B cell (primary cell): ENCODE measurements at regions not wholly inside any gene's neighbourhood (a gene's known extent, or its start where the extent isn't known, plus 50 kb on each side); places are given as distances from the start of the nearest gene placed in this dataset.

Source experiments
- ATAC-seq: fragments of 200-7000 bp; cut with Tn5 transposase; one replicate; pipeline ENCODE4 v1.10.0; 2021; ENCODE audit warnings: low read depth, mild to moderate bottlenecking, moderate number of reproducible peaks, moderate library complexity
- CTCF ChIA-PET: fragments of 350-600 bp; sonication (Branson Sonifier 250); formaldehyde crosslinking; loops from one replicate; lab custom pipeline; 2021; ENCODE audit warnings: antibody characterized with exemption, inconsistent platforms; lab: Charles Lee
- POLR2A ChIA-PET: fragments of 350-600 bp; sonication (Branson Sonifier 250); formaldehyde crosslinking; loops from one replicate; lab custom pipeline; 2021; ENCODE audit warnings: antibody characterized with exemption; lab: Charles Lee
- DNase-seq: peaks from one replicate; pipeline ENCODE4 v3.0.0; 2013
- H2AFZ ChIP-seq: 2 replicates; pipeline ENCODE4 v1.6.1; 2012; ENCODE audit warnings: mild to moderate bottlenecking, low read depth, low read length; ENCODE audit not compliant: insufficient read depth, poor library complexity, severe bottlenecking
- H3K27ac ChIP-seq, 2 donors: 1 replicate in 1 of 2; 2 replicates in 1 of 2; pipeline ENCODE4 v1.5.1; 2012 to 2013; ENCODE audit warnings: low read length in 2 of 2, mild to moderate bottlenecking in 2 of 2, moderate library complexity in 1 of 2
- H3K27me3 ChIP-seq, 4 experiments: fragments of 200-600 bp in 1 of 4; sonication (generic) in 1 of 4; replicated peaks in 1 of 4; 1 replicate in 2 of 4; 2 replicates in 2 of 4; pipeline versions ENCODE4 v1.6.1 to v1.7.0; 2013 to 2016; ENCODE audit warnings: low read length in 3 of 4, mild to moderate bottlenecking in 2 of 4, mixed read lengths in 1 of 4, moderate library complexity in 1 of 4; ENCODE audit not compliant: insufficient read depth in 4 of 4, control insufficient read depth in 3 of 4; ENCODE audit errors: control extremely low read depth in 1 of 4
- H3K36me3 ChIP-seq, 2 experiments: replicated peaks in 1 of 2; 1 replicate in 1 of 2; 2 replicates in 1 of 2; pipeline versions ENCODE4 v1.6.1 to v1.7.1; 2013; ENCODE audit warnings: low read length in 1 of 2; ENCODE audit not compliant: insufficient read depth in 2 of 2, control insufficient read depth in 1 of 2; ENCODE audit errors: control extremely low read depth in 1 of 2, extremely low read depth in 1 of 2
- H3K4me1 ChIP-seq, 2 donors: fragments of 200-600 bp in 1 of 2; sonication (generic) in 1 of 2; 1 replicate in 1 of 2; 2 replicates in 1 of 2; pipeline versions ENCODE4 v1.5.1 to v1.6.1; 2013 to 2017; ENCODE audit warnings: low read length in 2 of 2; ENCODE audit not compliant: control insufficient read depth in 2 of 2, insufficient read depth in 2 of 2
- H3K4me2 ChIP-seq: replicated peaks from 2 replicates; pipeline ENCODE3; 2012; ENCODE audit warnings: mild to moderate bottlenecking, low read depth, low read length; ENCODE audit not compliant: poor library complexity, severe bottlenecking
- H3K4me3 ChIP-seq, 5 experiments: fragments of 200-600 bp in 1 of 5; sonication (generic) in 1 of 5; 1 replicate in 3 of 5; 2 replicates in 2 of 5; pipeline versions ENCODE4 v1.5.1 to v1.7.0; 2011 to 2016; ENCODE audit warnings: low read length in 4 of 5, mild to moderate bottlenecking in 4 of 5, low read depth in 2 of 5, control low read depth in 1 of 5, moderate library complexity in 1 of 5; ENCODE audit not compliant: insufficient read depth in 1 of 5; ENCODE audit errors: control extremely low read depth in 1 of 5, extremely low read depth in 1 of 5
- H3K79me2 ChIP-seq: fragments of 200-600 bp; sonication (generic); one replicate; pipeline ENCODE4 v1.6.0; 2016; ENCODE audit warnings: low read length; ENCODE audit not compliant: control insufficient read depth, insufficient read depth
- H3K9ac ChIP-seq: fragments of 200-600 bp; sonication (generic); 2 replicates; pipeline ENCODE4 v1.6.1; 2017; ENCODE audit warnings: mild to moderate bottlenecking, low read length, moderate library complexity
- H3K9me3 ChIP-seq, 3 donors: one replicate each; pipeline versions ENCODE4 v1.6.1 to v1.7.1; 2013; ENCODE audit warnings: low read length in 2 of 3; ENCODE audit not compliant: control insufficient read depth in 2 of 3, insufficient read depth in 1 of 3; ENCODE audit errors: control extremely low read depth in 1 of 3
- H4K20me1 ChIP-seq: 2 replicates; pipeline ENCODE4 v1.6.0; 2012; ENCODE audit warnings: mild to moderate bottlenecking, low read length; ENCODE audit not compliant: insufficient read depth, control insufficient read depth, poor library complexity, severe bottlenecking
- H3K27ac Mint-ChIP-seq: one replicate; pipeline ENCODE4 v1.8.0; 2021; ENCODE audit warnings: mixed read lengths
- H3K27me3 Mint-ChIP-seq: one replicate; pipeline ENCODE4 v1.8.0; 2021; ENCODE audit warnings: mixed read lengths
- H3K4me1 Mint-ChIP-seq: one replicate; pipeline ENCODE4 v1.8.0; 2021; ENCODE audit warnings: mixed read lengths
- H3K4me3 Mint-ChIP-seq: one replicate; pipeline ENCODE4 v1.8.0; 2021; ENCODE audit warnings: mixed read lengths
- H3K9me3 Mint-ChIP-seq: one replicate; pipeline ENCODE4 v1.8.0; 2022; ENCODE audit warnings: mixed read lengths; ENCODE audit not compliant: insufficient read depth
- CTCF ChIP-seq: fragments of 200-600 bp; IDR thresholded peaks from one replicate; pipeline ENCODE4 v1.8.0; 2022; ENCODE audit warnings: antibody characterized with exemption, mild to moderate bottlenecking
- EZH2 ChIP-seq: IDR thresholded peaks from 2 replicates; pipeline ENCODE4 v1.6.1; 2012; ENCODE audit warnings: borderline replicate concordance, low read depth, mild to moderate bottlenecking, moderate library complexity, low read length; ENCODE audit not compliant: insufficient read depth, poor library complexity, severe bottlenecking
- WGBS: methylation state at CpG from one replicate; pipeline ENCODE4 v1.1.5; 2013; ENCODE audit warnings: missing lambda C conversion rate; ENCODE audit not compliant: insufficient coverage; 5-methylcytosine and 5-hydroxymethylcytosine counted together
- intact Hi-C: fragments of 100-400 bp; cut with micrococcal nuclease; formaldehyde crosslinking; loops from one replicate; pipeline ENCODE4 v1.10.0; 2022

GRCh38 chr4:141347684-141348083 is 127.0 kb downstream of the ZNF330 start:
- H4K20me1 ChIP-seq = no peaks in the 10 kb centered on the region
- H3K9ac ChIP-seq = no peak overlapping the region
- H3K4me2 ChIP-seq = no peak overlapping the region
- peaks cover 5% of the 10 kb centered on the region for H3K27me3 Mint-ChIP-seq
- TF ChIP-seq CTCF (no peak), EZH2 (no peak)
- no peak for DNase-seq
- ChIA-PET CTCF (interaction anchor here (0.6 to 4.2 kb wide), 4 partner anchors 15 to 582 kb away, joined by 3 to 14 read pairs (median 4); no protein-coding TSS in a partner anchor), POLR2A (no interaction called here)
- intact Hi-C loops = no loop called here
- H3K27ac ChIP-seq = no peak overlapping the region
- H3K4me3 ChIP-seq = no peak overlapping the region
- peaks cover 10% of the 10 kb centered on the region for H3K4me1 Mint-ChIP-seq
- H3K27me3 ChIP-seq = no peaks in the 10 kb centered on the region
- WGBS = no CpG with 5 or more reads among the region's 2 CpGs
- no peaks in the 10 kb centered on the region for H3K36me3 ChIP-seq
- no peaks in the 10 kb centered on the region for H3K79me2 ChIP-seq
- no peak overlapping the region for H3K4me3 Mint-ChIP-seq
- H3K9me3 ChIP-seq = no peaks in the 10 kb centered on the region
- no peak for ATAC-seq
- H2AFZ ChIP-seq = no peak overlapping the region
- H3K27ac Mint-ChIP-seq = no peak overlapping the region
- peaks cover 0 to 6% of the 10 kb centered on the region in 2 donors for H3K4me1 ChIP-seq
- no peaks in the 10 kb centered on the region for H3K9me3 Mint-ChIP-seq

GRCh38 chr4:141348125-141348524 is 127.4 kb downstream of the ZNF330 start:
- H2AFZ ChIP-seq = peak overlapping the region; percentile 52
- ATAC-seq (no peak), DNase-seq (no peak)
- H3K4me1 ChIP-seq = peaks cover 0 to 6% of the 10 kb centered on the region in 2 donors
- H3K4me3 ChIP-seq = no peak overlapping the region
- no peaks in the 10 kb centered on the region for H3K9me3 Mint-ChIP-seq
- H3K4me3 Mint-ChIP-seq = no peak overlapping the region
- no peak overlapping the region for H3K9ac ChIP-seq
- POLR2A ChIA-PET = no interaction called here
- no peaks in the 10 kb centered on the region for H4K20me1 ChIP-seq
- no peak overlapping the region for H3K4me2 ChIP-seq
- H3K27me3 ChIP-seq = no peaks in the 10 kb centered on the region
- no peaks in the 10 kb centered on the region for H3K9me3 ChIP-seq
- H3K27ac ChIP-seq = no peak overlapping the region
- 33% methylated on average over 1 of the region's 2 CpGs for WGBS
- no peak overlapping the region for H3K27ac Mint-ChIP-seq
- intact Hi-C loops = no loop called here
- peaks cover 5% of the 10 kb centered on the region for H3K27me3 Mint-ChIP-seq
- no peak for TF ChIP-seq EZH2
- no peak for TF ChIP-seq CTCF
- no peaks in the 10 kb centered on the region for H3K79me2 ChIP-seq
- H3K4me1 Mint-ChIP-seq = peaks cover 10% of the 10 kb centered on the region
- CTCF ChIA-PET = interaction anchor here (0.6 to 4.2 kb wide), 4 partner anchors 16 to 581 kb away, joined by 3 to 14 read pairs (median 4); no protein-coding TSS in a partner anchor
- H3K36me3 ChIP-seq = no peaks in the 10 kb centered on the region
